Mucosa of rectum (tissue), 2 donors: ENCODE measurements at regions not wholly inside any gene's neighbourhood (a gene's known extent, or its start where the extent isn't known, plus 50 kb on each side); places are given as distances from the start of the nearest gene placed in this dataset.
"Not testable (repeated sequence)": the region's sequence is repeated elsewhere in the genome, so short reads cannot be mapped to it uniquely, and the experiment has no call there.

Experiments
- H3K27ac ChIP-seq, 2 donors: one replicate each; pipeline ENCODE4 v1.7.0; 2013; ENCODE audit warnings: inconsistent platforms in 2 of 2, low read depth in 2 of 2, low read length in 2 of 2
- H3K27me3 ChIP-seq, 2 donors: one replicate each; pipeline ENCODE4 v1.7.0; 2013; ENCODE audit warnings: low read length in 2 of 2; ENCODE audit not compliant: control insufficient read depth in 2 of 2, insufficient read depth in 2 of 2
- H3K36me3 ChIP-seq, 2 donors: one replicate each; pipeline ENCODE4 v1.7.0; 2013; ENCODE audit warnings: low read length in 2 of 2; ENCODE audit not compliant: control insufficient read depth in 2 of 2, insufficient read depth in 2 of 2
- H3K4me1 ChIP-seq, 2 donors: one replicate each; pipeline ENCODE4 v1.7.0; 2013; ENCODE audit warnings: low read length in 2 of 2, mild to moderate bottlenecking in 1 of 2; ENCODE audit not compliant: control insufficient read depth in 2 of 2, insufficient read depth in 2 of 2
- H3K4me3 ChIP-seq, 2 donors: one replicate each; pipeline ENCODE4 v1.7.0; 2013; ENCODE audit warnings: low read length in 2 of 2
- H3K9ac ChIP-seq, 2 donors: one replicate each; pipeline ENCODE4 v1.7.0; 2013; ENCODE audit warnings: low read length in 2 of 2, low read depth in 1 of 2, mild to moderate bottlenecking in 1 of 2
- H3K9me3 ChIP-seq, 2 donors: one replicate each; pipeline ENCODE4 v1.7.0; 2013; ENCODE audit warnings: low read length in 2 of 2; ENCODE audit not compliant: control insufficient read depth in 2 of 2
- donor health status: healthy.
- donor health status: Normal muscosa, but diverticular disease.

DNA sequence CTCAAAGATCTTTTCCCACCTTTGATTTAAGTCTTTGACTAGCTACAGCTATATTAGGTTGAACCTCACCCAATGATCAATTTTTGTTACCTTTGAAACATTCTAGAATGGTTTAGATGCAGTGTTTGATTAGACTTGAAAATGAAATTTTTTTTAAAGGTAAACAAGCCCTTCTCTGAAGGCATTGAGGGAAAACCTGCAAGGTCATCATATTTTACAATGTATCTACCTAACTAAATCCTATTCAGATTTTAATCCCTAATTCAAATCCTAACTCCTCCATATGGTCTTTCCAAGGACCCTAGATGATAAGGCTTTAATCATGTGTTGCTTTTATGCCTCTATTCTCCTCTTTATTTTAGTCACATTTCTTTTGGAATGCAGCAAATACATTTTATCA is 95.4 kb downstream of the ALG10B start:
- Histone ChIP-seq H3K27ac (no peak overlapping the region), H3K4me1 (no peaks in the 10 kb centered on the region), H3K36me3 (no peaks in the 10 kb centered on the region), H3K9me3 (peaks cover 0 to 2% of the 10 kb centered on the region in 2 donors), H3K9ac (no peak overlapping the region), H3K4me3 (no peak overlapping the region), H3K27me3 (no peaks in the 10 kb centered on the region)

DNA sequence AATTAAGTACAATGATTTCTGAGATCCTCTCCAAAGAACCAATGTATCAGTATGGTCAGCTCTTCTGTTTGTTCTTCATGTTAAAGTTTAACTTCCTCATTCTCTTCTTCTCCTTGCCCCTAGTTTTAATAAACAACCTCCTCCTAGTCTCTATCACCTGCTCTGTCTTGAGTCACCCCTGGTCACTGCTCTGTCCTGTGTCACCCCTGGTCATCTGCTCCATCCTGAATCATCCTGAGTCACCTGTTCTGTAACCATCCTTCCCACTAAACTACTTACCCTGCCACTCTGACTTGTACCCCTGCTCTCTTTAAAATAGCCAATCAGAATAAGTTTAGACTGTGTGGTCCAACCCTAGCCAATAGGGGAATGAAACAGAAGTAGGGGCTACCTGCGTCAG is 100.5 kb downstream of the ALG10B start:
- no peak overlapping the region for H3K4me3 ChIP-seq
- H3K9me3 ChIP-seq, result no peaks in the 10 kb centered on the region
- H3K27me3 ChIP-seq, result no peaks in the 10 kb centered on the region
- H3K36me3 ChIP-seq, result no peaks in the 10 kb centered on the region
- no peaks in the 10 kb centered on the region for H3K4me1 ChIP-seq
- no peak overlapping the region for H3K9ac ChIP-seq
- no peak overlapping the region for H3K27ac ChIP-seq

DNA sequence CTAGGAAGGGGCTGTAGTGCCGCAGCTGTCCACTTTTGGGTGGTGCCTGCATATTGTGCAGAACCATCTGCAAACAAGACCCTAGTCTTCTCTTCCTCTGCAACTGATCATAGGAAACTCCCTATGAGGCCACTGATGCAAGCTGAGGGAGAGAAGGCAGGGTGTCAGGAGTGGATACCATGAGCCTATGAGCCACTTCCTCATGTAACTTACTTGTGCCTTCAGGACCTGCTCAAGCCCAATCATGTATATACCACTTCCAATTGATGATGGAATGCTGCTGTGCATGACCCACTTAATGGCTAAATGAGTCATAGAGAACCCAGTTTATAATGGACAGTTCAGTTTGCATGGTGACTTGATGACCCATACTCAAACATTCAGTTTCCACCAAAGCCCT is 107.9 kb downstream of the ALG10B start:
- Histone ChIP-seq H3K9ac (no peak overlapping the region), H3K4me1 (no peaks in the 10 kb centered on the region)

DNA sequence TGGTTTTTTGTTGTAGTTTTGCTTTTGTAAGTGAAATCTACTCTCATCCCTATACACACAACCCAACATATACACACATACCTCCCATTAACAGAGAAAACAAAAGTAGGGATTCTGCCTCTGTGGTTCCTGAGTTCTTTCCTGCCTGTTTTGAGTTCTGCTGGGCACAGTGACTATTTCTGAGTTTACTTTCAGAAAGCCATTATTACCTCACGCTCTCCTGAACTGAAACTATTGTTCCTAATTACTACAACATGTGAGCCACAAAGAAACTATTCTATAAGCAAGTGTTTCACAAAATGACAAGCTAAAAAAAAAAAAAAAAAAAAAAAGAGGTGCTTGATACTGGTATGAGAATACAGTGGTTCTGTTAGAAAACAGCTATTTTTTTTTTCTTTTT is 110.9 kb downstream of the ALG10B start:
- Histone ChIP-seq H3K9me3 (no peaks in the 10 kb centered on the region), H3K4me3 (no peak overlapping the region), H3K4me1 (no peaks in the 10 kb centered on the region), H3K36me3 (no peaks in the 10 kb centered on the region), H3K27me3 (no peaks in the 10 kb centered on the region), H3K9ac (no peak overlapping the region), H3K27ac (no peak overlapping the region)

More for the DNA sequence above, 107.9 kb downstream of the ALG10B start:
- H3K4me3 ChIP-seq, result no peak overlapping the region
- no peaks in the 10 kb centered on the region for H3K9me3 ChIP-seq
- no peaks in the 10 kb centered on the region for H3K36me3 ChIP-seq
- H3K27ac ChIP-seq, result no peak overlapping the region
- no peaks in the 10 kb centered on the region for H3K27me3 ChIP-seq

DNA sequence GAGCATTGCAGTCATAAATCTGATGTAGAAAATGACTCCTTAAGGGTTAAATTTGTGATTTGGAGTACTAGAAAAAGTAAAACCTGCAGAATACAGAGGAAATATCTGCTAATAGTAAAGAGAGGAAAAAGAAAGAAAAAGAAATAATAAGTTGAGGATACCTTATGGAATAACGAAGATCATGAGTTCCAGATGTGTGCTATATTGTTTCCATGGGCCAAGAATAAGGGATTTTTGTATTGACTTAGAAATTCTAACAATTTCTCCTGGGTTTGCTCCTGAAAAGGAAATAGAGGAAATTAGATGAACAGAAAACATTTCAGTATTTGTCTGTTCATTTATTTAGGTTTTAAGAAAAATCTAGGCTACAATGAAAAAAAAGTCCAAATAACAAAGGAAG is 115.3 kb downstream of the ALG10B start:
- no peaks in the 10 kb centered on the region for H3K4me1 ChIP-seq
- H3K27me3 ChIP-seq, result no peaks in the 10 kb centered on the region
- H3K4me3 ChIP-seq, result no peak overlapping the region
- no peak overlapping the region for H3K27ac ChIP-seq
- H3K36me3 ChIP-seq, result no peaks in the 10 kb centered on the region
- no peaks in the 10 kb centered on the region for H3K9me3 ChIP-seq
- no peak overlapping the region for H3K9ac ChIP-seq

DNA sequence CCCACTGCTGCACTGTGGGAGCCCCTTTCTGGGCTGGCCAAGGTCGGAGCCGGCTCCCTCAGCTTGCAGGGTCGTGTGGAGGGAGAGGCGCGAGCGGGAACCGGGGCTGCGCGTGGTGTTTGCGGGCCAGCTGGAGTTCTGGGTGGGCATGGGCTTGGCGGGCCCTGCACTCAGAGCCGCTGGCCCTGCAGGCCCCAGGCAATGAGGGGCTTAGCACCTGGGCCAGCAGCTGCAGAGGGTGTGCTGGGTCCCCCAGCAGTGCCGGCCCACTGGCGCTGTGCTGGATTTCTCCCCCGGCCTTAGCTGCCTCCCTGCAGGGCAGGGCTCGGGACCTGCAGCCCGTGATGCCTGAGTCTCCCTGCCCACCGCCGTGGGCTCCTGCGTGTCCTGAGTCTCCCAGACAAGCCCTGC is 125.3 kb downstream of the ALG10B start:
- not testable (repeated sequence) for H3K4me3 ChIP-seq, H3K9ac ChIP-seq, H3K27me3 ChIP-seq, H3K4me1 ChIP-seq, H3K36me3 ChIP-seq, H3K9me3 ChIP-seq, H3K27ac ChIP-seq

DNA sequence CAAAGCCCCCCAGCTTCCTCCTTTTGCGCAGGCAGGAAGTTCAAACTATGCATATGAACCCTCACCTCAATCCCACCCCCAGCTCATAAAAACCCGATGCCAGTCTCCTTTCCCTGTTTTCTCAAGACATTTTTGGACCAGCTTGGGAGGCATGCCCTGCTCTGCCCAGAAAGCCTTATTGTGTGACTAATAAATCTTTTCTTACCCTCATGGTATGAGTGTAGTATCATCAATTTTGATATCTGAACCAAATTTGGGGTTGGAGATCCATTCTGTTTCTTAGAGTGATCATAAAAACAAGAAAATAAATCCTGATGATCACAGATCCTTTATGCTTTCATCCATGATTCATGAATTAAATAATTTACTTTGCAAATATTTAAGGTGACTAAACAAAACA is 128.5 kb downstream of the ALG10B start:
- Histone ChIP-seq H3K4me1 (no peaks in the 10 kb centered on the region), H3K27me3 (no peaks in the 10 kb centered on the region), H3K9me3 (no peaks in the 10 kb centered on the region), H3K4me3 (no peak overlapping the region), H3K36me3 (no peaks in the 10 kb centered on the region), H3K27ac (no peak overlapping the region), H3K9ac (no peak overlapping the region)

DNA sequence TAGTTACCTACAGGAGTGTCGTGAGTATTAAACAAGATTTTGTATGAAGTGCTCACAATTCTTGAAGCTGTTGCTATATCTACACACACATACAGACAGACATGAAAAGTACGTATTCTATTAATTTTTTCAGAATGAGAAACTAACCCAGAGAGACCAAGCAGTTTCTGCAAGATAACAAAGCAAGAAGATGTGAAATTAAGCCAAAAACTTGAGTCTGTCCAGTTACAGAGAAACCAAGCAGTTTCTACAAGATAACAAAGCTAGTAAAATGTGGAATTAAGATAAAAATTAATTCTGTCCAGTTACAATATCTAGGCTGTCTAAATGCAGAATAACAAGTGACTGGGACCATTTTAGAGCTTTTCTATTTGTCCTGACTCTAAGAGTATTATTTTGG is 132.4 kb downstream of the ALG10B start:
- Histone ChIP-seq H3K4me1 (no peaks in the 10 kb centered on the region), H3K27me3 (no peaks in the 10 kb centered on the region), H3K4me3 (no peak overlapping the region), H3K36me3 (no peaks in the 10 kb centered on the region), H3K27ac (no peak overlapping the region), H3K9ac (no peak overlapping the region), H3K9me3 (no peaks in the 10 kb centered on the region)

DNA sequence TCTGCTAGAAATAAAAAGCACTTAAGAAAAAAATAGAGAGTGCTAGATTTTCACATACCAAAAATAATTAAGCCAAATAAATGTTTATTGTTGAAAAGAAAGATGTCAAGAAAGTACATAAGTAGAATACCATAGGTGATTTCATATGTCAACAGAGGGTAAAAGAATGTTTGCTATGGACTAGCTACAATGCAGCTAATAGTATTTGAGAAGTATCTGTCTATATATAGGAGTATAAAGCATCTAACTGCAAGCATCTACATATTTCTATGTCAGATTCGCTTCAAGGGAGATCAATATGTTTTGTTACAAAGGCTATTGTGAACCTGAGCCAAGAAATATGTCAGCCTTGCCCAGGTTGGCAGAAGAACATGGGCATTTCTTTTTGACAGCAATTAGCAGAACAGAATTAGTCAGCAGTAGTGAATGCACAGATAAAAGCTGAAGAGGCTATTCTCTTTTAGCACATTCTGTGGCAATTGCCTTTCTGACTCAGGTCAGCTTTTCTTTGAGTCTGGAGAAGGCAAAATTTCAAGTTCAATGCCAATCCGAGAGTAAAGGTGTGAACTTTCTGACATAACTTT is 140.1 kb downstream of the ALG10B start:
- Histone ChIP-seq H3K4me3 (no peak overlapping the region), H3K4me1 (no peaks in the 10 kb centered on the region), H3K27ac (no peak overlapping the region), H3K9me3 (no peaks in the 10 kb centered on the region), H3K9ac (no peak overlapping the region), H3K36me3 (no peaks in the 10 kb centered on the region), H3K27me3 (no peaks in the 10 kb centered on the region)

DNA sequence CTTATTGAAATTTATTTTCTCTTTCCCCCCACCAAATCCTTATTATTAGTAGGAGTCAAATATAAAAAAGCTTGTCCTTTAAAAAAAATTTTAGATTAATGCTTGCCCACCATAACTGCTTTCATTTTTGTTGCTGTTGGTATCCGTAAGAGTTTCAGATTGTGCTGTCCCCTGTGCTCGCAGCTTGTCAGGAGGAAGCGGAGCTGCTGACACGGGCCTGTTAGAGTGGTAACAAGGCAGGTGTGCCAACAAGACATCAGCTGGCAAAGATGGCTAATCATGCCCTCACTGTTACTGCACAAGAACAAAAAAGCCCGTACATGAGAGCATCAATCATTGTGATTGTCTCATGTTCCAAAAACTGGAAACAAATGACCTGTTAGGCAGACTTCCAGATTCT is 148.4 kb downstream of the ALG10B start:
- Histone ChIP-seq H3K4me1 (no peaks in the 10 kb centered on the region), H3K36me3 (no peaks in the 10 kb centered on the region), H3K27ac (no peak overlapping the region), H3K9me3 (no peaks in the 10 kb centered on the region), H3K27me3 (no peaks in the 10 kb centered on the region), H3K9ac (no peak overlapping the region), H3K4me3 (no peak overlapping the region)

DNA sequence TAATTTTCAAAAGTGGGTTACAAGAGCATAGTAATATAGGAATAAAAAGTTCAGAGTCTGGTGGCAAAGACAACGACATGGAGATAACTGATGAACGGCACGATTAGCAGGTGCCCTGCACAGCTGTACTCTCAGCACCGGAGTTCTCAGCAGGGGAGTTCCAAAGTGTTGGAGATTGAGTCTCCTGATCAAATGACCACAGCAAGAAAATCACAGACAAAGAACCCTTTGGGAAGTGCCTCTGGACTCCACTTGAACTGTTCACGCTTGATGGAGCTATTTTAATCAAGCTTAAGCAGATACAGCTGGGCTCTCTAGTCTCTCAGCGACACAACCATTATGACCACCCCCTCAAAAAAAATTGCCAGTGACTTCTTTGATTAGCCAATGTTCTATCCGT is 153.1 kb downstream of the ALG10B start:
- no peaks in the 10 kb centered on the region for H3K36me3 ChIP-seq
- H3K4me1 ChIP-seq, result no peaks in the 10 kb centered on the region
- H3K4me3 ChIP-seq, result no peak overlapping the region
- no peaks in the 10 kb centered on the region for H3K9me3 ChIP-seq
- H3K9ac ChIP-seq, result no peak overlapping the region
- H3K27ac ChIP-seq, result no peak overlapping the region
- H3K27me3 ChIP-seq, result no peaks in the 10 kb centered on the region
